ENCODE measurements at regions not wholly inside any gene's neighbourhood (a gene's known extent, or its start where the extent isn't known, plus 50 kb on each side); places are given as distances from the start of the nearest gene placed in this dataset.

DNA sequence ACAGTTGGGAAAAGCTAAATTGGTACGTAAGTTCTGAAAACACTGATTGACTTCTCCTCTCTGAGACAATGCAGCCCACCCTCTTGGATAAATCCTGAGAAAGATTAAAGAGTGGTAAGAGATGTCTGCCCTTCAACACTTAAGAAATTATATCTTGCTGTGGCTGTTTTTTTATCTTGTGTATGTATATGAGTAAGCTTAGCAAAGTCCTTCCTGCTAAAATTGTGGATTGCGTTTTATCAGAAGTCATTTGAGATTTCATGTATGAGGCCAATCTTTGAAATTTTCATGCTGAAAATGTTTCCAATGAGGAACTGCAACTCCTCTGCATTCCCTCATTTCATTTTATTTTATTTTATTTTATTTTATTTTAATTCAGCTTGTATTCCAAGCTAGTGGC lies 106.2 kb upstream of the INHBA start:
- no peak for TF ChIP-seq ESRRG (CRISPR knock-in tag; IDR thresholded peaks at IDR 0.05)
- no peak for ATAC-seq

GRCh38 chr7:41808541-41808940 lies 105.7 kb upstream of the INHBA start:
- no peak for TF ChIP-seq TCF4 (CRISPR knock-in tag; IDR thresholded peaks at IDR 0.05; ENCODE audit: borderline replicate concordance)
- no peak for TF ChIP-seq PPARA (CRISPR knock-in tag; IDR thresholded peaks at IDR 0.05; ENCODE audit: borderline replicate concordance)
- TF ChIP-seq SNAI2 (CRISPR knock-in tag; IDR thresholded peaks at IDR 0.05), result no peak
- TF ChIP-seq CSDC2 (CRISPR knock-in tag; IDR thresholded peaks at IDR 0.05), result no peak
- TF ChIP-seq POU6F1 (CRISPR knock-in tag; IDR thresholded peaks at IDR 0.05; ENCODE audit: borderline replicate concordance, low read depth), result no peak
- TF ChIP-seq TSHZ2 (CRISPR knock-in tag; IDR thresholded peaks at IDR 0.05), result no peak
- TF ChIP-seq TOX (CRISPR knock-in tag; IDR thresholded peaks at IDR 0.05; ENCODE audit: borderline replicate concordance), result no peak
- no peak for TF ChIP-seq ZFP30 (CRISPR knock-in tag; IDR thresholded peaks at IDR 0.05)
- no peak for TF ChIP-seq BACH2 (CRISPR knock-in tag; IDR thresholded peaks at IDR 0.05; ENCODE audit: borderline replicate concordance)
- TF ChIP-seq ARNTL (CRISPR knock-in tag; IDR thresholded peaks at IDR 0.05; ENCODE audit: borderline replicate concordance, low read depth), result no peak
- TF ChIP-seq OSR1 (CRISPR knock-in tag; IDR thresholded peaks at IDR 0.05), result no peak
- TF ChIP-seq ESRRG (CRISPR knock-in tag; IDR thresholded peaks at IDR 0.05), result no peak

GRCh38 chr7:41803569-41803968 lies 100.7 kb upstream of the INHBA start:
- TF ChIP-seq ZC3H10 (CRISPR knock-in tag; IDR thresholded peaks at IDR 0.05), result no peak
- TF ChIP-seq CSDC2 (CRISPR knock-in tag; IDR thresholded peaks at IDR 0.05), result no peak
- TF ChIP-seq CSRNP3 (CRISPR knock-in tag; IDR thresholded peaks at IDR 0.05), result no peak
- ATAC-seq, result no peak

More at GRCh38 chr7:41808541-41808940, 105.7 kb upstream of the INHBA start:
- no peak for ATAC-seq

GRCh38 chr7:41796331-41796730 lies 93.4 kb upstream of the INHBA start:
- TF ChIP-seq TSHZ2 (CRISPR knock-in tag; IDR thresholded peaks at IDR 0.05), result no peak
- TF ChIP-seq ZNF565 (CRISPR knock-in tag; conservative IDR thresholded peaks at IDR 0.05; ENCODE audit: low read depth), result no peak
- no peak for TF ChIP-seq ISL1 (CRISPR knock-in tag; IDR thresholded peaks at IDR 0.05)
- no peak for TF ChIP-seq RARB (CRISPR knock-in tag; IDR thresholded peaks at IDR 0.05)
- no peak for TF ChIP-seq ZFP30 (CRISPR knock-in tag; IDR thresholded peaks at IDR 0.05)
- no peak for TF ChIP-seq PATZ1 (CRISPR knock-in tag; IDR thresholded peaks at IDR 0.05; ENCODE audit: borderline replicate concordance)
- no peak for TF ChIP-seq GLIS3 (CRISPR knock-in tag; IDR thresholded peaks at IDR 0.05)
- no peak for TF ChIP-seq ESRRG (CRISPR knock-in tag; IDR thresholded peaks at IDR 0.05)
- TF ChIP-seq CSDC2 (CRISPR knock-in tag; IDR thresholded peaks at IDR 0.05), result no peak
- TF ChIP-seq OSR1 (CRISPR knock-in tag; IDR thresholded peaks at IDR 0.05), result no peak

More at GRCh38 chr7:41796331-41796730, 93.4 kb upstream of the INHBA start:
- ATAC-seq, result no peak

Data from SK-N-SH treated with all-trans-retinoic acid at 6 μM for 48 hours (cell line).